Posterior cingulate gyrus (tissue), 11 donors: ENCODE measurements at regions not wholly inside any gene's neighbourhood (a gene's known extent, or its start where the extent isn't known, plus 50 kb on each side); places are given as distances from the start of the nearest gene placed in this dataset.
"Not testable (repeated sequence)": the region's sequence is repeated elsewhere in the genome, so short reads cannot be mapped to it uniquely, and the experiment has no call there.

Experiments used
- DNase-seq, 10 donors: peaks; one replicate each; pipeline versions ENCODE4 v3.0.0 to v3.0.0-alpha.2; 2020 to 2021; ENCODE audit warnings: mixed read lengths in 3 of 10
- intact Hi-C: fragments of 100-400 bp; cut with DNase I; formaldehyde crosslinking; loops from one replicate; pipeline ENCODE4 v1.15.1; 2023

- intact Hi-C loops, DNase-seq: not testable (repeated sequence)
Observed at GRCh38 chr4:82301390-82301789, 72.4 kb downstream of the HNRNPD start.

DNA sequence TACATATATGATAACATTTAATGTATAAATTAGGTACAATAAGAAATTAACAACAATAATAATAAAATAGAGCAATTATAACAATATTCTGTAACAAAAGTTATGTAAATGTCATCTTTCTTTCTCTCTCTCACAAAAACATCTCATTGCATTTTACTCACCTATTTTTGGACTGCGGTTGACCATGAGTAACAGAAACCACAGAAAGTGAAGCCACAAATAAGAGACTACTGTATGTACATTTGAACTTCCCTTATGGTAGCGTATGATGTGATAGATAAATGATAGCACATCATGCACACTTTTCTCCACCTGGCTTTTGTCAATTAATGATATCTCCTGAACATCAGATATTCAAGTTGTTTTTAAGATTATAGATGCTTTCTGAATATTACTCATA lies 80.5 kb downstream of the HNRNPD start:
- DNase-seq, result no peak
- intact Hi-C loops, result no loop called here

- intact Hi-C loops, result loop anchor here (10.0 kb wide), 1 partner anchor 137 kb away; no protein-coding TSS in a partner anchor
- DNase-seq, result no peak
Observed at GRCh38 chr4:82287720-82288119, 86.1 kb downstream of the HNRNPD start.

GRCh38 chr4:82284858-82285805 lies 88.7 kb downstream of the HNRNPD start:
- intact Hi-C loops, result loop anchor here (5.0 to 10.0 kb wide), 2 partner anchors 87 to 140 kb away; partner anchors contain the start of gene HNRNPD

DNA sequence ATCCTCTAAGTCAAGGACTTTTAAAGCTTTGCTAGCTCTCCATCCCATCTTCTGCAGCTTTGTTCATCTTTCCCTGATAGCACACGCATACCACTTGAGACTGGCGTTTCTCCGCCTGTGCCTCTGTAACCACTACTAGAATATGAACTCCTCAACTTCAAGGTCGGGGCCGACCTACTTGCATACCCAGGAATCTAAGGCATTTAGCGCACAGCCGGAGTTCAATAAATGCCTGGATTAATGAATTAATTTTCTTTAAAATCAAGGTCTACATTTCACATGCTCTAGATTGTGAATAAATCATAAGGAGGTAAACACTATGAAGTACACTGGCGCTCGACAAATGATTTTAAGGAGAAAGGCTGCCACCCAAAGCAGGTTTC lies 89.3 kb downstream of the HNRNPD start:
- DNase-seq, result no peak
- intact Hi-C loops, result loop anchor here (5.0 to 10.0 kb wide), 2 partner anchors 88 to 140 kb away; partner anchors contain the start of gene HNRNPD

More at GRCh38 chr4:82284858-82285805, 88.7 kb downstream of the HNRNPD start:
- DNase-seq, result peak; percentile 98 to 100 (median 99)

- DNase-seq, result no peak
- intact Hi-C loops, result loop anchor here (5.0 to 10.0 kb wide), 2 partner anchors 89 to 142 kb away; partner anchors contain the start of gene HNRNPD
Observed at GRCh38 chr4:82282875-82283274, 90.9 kb downstream of the HNRNPD start.

DNA sequence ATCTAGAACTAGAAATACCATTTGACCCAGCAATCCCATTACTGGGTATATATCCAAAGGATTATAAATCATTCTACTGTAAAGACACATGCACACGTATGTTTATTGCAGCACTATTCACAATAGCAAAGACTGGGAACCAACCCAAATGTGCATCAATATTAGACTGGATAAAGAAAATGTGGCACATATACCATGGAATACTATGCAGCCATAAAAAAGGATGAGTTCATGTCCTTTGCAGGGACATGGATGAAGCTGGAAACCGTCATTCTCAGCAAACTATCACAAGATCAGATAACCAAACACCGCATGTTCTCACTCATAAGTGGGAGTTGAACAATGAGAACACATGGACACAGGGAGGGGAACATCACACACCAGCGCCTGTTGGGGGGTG lies 94.2 kb downstream of the HNRNPD start:
- DNase-seq, intact Hi-C loops: not testable (repeated sequence)

GRCh38 chr4:82276332-82276640 lies 97.5 kb downstream of the HNRNPD start:
- intact Hi-C loops, result no loop called here
- DNase-seq, result no peak

DNA sequence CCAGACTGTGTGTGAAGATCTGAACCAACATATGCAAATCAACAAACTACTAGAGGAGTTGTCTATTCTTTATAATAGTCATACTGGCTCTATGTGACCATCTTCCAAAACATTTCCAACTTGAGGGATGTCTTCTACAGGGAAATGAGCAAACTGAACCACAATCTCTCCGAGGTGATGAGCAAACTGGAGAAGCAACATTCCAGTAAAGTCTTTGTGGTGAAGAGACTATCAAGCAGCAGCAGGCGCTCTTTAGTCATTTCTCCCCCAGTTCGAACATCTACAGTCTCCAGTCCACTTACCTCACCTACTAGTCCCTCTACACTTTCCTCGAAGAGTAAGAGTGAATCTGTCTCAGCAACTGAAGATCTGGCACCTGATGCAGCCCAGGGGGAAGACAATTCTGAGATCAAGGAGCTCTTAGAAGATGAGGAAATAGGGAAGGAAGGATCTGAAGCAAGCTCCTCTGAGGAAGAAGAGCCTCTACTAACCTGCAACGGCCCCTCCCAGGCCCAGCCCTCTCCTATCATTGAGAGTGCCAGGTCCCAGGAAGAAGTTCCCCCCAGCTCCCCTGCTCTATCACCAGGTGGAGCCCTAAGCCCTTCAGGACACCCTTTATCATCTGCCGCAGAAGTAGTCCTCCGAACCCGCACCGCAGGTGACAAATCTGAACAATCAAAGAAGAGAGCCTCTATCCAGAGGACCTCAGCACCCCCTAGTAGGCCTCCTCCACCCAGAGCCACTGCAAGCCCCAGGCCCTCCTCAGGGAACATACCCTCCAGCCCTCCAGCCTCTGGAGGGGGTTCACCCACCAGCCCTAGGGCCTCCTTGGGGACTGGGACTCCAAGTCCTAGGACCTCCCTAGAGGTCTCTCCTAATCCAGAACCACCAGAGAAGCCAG lies 98.1 kb downstream of the HNRNPD start:
- DNase-seq, result no peak
- intact Hi-C loops, result no loop called here

DNA sequence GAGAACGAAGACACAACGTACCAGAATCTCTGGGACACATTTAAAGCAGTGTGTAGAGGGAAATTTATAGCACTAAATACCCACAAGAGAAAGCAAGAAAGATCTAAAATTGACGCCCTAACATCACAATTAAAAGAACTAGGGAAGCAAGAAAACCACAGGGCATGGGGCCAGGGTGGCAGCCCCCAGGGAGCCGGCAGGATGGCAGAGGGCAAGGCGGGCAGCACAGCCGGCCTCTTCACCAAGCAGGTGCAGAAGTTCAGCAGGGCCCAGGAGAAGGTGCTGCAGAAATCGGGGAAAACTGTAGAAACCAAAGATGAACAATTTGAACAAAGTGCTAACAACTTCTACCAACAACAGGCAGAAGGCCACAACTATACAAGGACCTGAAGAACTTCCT lies 99.1 kb downstream of the HNRNPD start:
- intact Hi-C loops, result not testable (repeated sequence)

GRCh38 chr4:82272523-82272922 lies 101.3 kb downstream of the HNRNPD start:
- intact Hi-C loops, result not testable (repeated sequence)
- peak in 1 of 10 donors; percentile 45 for DNase-seq

More for the DNA sequence above, 99.1 kb downstream of the HNRNPD start:
- not testable (repeated sequence) for DNase-seq

GRCh38 chr4:82271915-82272480 lies 101.8 kb downstream of the HNRNPD start:
- intact Hi-C loops, result not testable (repeated sequence)
- DNase-seq, result peak in 1 of 10 donors; percentile 57

DNA sequence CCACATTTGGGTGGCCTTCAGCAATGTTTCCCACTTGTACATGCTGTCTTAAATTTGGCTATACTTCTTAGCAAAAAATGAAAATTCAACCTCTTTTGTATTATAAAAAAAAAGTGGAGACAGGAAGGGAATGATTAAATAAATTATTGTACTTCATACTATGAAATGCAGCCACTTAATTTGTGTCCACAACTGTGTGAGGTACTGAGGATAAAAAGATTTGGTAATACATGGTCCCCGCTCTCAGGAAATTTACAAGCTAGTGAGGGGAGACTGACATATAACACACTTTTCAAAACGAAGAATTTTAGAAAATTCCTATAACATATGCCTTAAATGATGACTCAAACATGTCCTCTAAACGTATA lies 105.0 kb downstream of the HNRNPD start:
- intact Hi-C loops, result loop anchor here (1.0 to 5.0 kb wide), 4 partner anchors 424 to 1202 kb away; no protein-coding TSS in a partner anchor
- DNase-seq, result no peak

- peak; percentile 34 to 88 (median 63) for DNase-seq
- intact Hi-C loops, result loop anchor here (1.0 to 5.0 kb wide), 4 partner anchors 423 to 1201 kb away; no protein-coding TSS in a partner anchor
Observed at GRCh38 chr4:82268050-82268825, 105.6 kb downstream of the HNRNPD start.

- intact Hi-C loops, result loop anchor here (5.0 kb wide), 2 partner anchors 800 to 1200 kb away; no protein-coding TSS in a partner anchor
- DNase-seq, result no peak
Observed at GRCh38 chr4:82267506-82267905, 106.3 kb downstream of the HNRNPD start.

GRCh38 chr4:82266345-82266744 lies 107.4 kb downstream of the HNRNPD start:
- no peak for DNase-seq
- intact Hi-C loops, result loop anchor here (5.0 kb wide), 2 partner anchors 799 to 1199 kb away; no protein-coding TSS in a partner anchor

- no peak for DNase-seq
- intact Hi-C loops, result no loop called here
Observed at GRCh38 chr4:82261084-82261483, 112.7 kb downstream of the HNRNPD start.

DNA sequence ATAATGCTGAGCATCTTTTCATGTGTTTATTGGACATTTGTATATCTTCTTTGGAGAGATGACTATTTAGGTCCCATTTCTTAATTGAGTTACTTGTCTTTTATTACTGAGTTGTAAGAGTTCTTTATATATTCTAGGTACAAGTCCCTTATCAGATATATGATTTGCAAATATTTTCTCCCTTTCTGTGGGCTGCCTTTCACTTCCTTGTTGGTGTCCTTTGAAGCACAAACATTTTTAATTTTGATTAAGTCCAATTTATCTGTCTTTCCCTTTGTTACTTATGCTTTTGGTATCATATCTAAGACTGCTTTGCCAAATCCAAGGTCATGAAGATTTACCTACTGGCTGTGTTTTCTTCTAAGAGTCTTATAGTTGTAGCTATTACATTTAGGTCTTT lies 113.2 kb downstream of the HNRNPD start:
- DNase-seq, result no peak
- intact Hi-C loops, result no loop called here

DNA sequence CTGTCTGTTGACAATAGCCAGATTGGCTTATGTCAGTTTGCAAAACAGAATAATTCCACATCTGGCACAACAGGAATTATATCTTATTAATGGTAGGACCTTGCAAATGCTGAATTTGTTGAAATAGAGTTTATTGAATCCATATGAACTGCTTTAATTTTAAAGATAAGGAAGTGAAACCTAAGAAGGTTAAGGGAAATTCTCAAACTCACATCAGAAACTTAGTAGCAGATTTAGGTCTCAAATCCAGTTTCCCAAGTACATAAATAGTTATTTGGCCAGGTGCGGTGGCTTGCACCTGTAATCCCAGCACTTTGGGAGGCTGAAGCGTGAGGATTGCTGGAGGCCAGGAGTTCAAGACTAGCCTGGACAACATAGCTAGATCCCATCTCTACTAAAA lies 117.1 kb downstream of the HNRNPD start:
- DNase-seq, result no peak
- intact Hi-C loops, result no loop called here
